SK-N-SH (cell line): ENCODE measurements at regions not wholly inside any gene's neighbourhood (a gene's known extent, or its start where the extent isn't known, plus 50 kb on each side); places are given as distances from the start of the nearest gene placed in this dataset.

Experiments used
- CTCF ChIA-PET: fragments of 300-600, 350-600 bp; formaldehyde crosslinking; extraction: SDS; loops from one replicate; lab custom pipeline; 2021; lab: Yijun Ruan, JAX
- POLR2A ChIA-PET: fragments of 350-600 bp; sonication (Branson Sonifier 250); formaldehyde crosslinking; extraction: SDS; loops from one replicate; lab custom pipeline; 2020; ENCODE audit warnings: antibody characterized with exemption, inconsistent platforms; lab: Yijun Ruan, JAX
- DNase-seq: peaks from one replicate; pipeline ENCODE4 v3.0.0; 2012
- H2AFZ ChIP-seq: fragments of 200-600 bp; sonication (generic); 2 replicates; pipeline ENCODE4 v1.8.1; 2016; ENCODE audit warnings: antibody characterized with exemption, mild to moderate bottlenecking, low read depth
- H3F3A ChIP-seq: fragments of 200-600 bp; sonication (generic); replicated peaks from 2 replicates; pipeline ENCODE3; 2016; ENCODE audit warnings: antibody characterized with exemption, mild to moderate bottlenecking; ENCODE audit not compliant: insufficient read depth
- H3K27ac ChIP-seq, 2 experiments: fragments of 200-500 bp in 1 of 2; fragments of 200-600 bp in 1 of 2; sonication (Bioruptor generic) in 1 of 2; sonication (generic), shearing (Covaris generic) in 1 of 2; 2 replicates each; pipeline versions ENCODE4 v1.5.1 to v1.6.1; 2014 to 2016; ENCODE audit warnings: low read depth in 2 of 2, inconsistent platforms in 1 of 2, low read length in 1 of 2, mild to moderate bottlenecking in 1 of 2, mixed read lengths in 1 of 2
- H3K27me3 ChIP-seq: fragments of 200-600 bp; sonication (generic), shearing (Covaris generic); 2 replicates; pipeline ENCODE4 v1.6.1; 2016; ENCODE audit warnings: mixed run types; ENCODE audit not compliant: insufficient read depth
- H3K36me3 ChIP-seq, 2 experiments: fragments of 200-500 bp in 1 of 2; fragments of 200-600 bp in 1 of 2; sonication (Bioruptor generic) in 1 of 2; sonication (generic) in 1 of 2; replicated peaks in 1 of 2; 2 replicates each; pipeline versions ENCODE3 to v1.5.1; 2014 to 2016; ENCODE audit warnings: low read length in 1 of 2, mild to moderate bottlenecking in 1 of 2; ENCODE audit not compliant: insufficient read depth in 2 of 2, control insufficient read depth in 1 of 2
- H3K4me1 ChIP-seq, 2 experiments: fragments of 200-500 bp in 1 of 2; fragments of 200-600 bp in 1 of 2; sonication (Bioruptor generic) in 1 of 2; sonication (generic), shearing (Covaris generic) in 1 of 2; 2 replicates each; pipeline versions ENCODE4 v1.5.1 to v1.6.1; 2014 to 2016; ENCODE audit warnings: low read depth in 1 of 2, low read length in 1 of 2, mixed run types in 1 of 2; ENCODE audit not compliant: insufficient read depth in 2 of 2, control insufficient read depth in 1 of 2
- H3K4me2 ChIP-seq: fragments of 200-600 bp; sonication (generic), shearing (Covaris generic); 2 replicates; pipeline ENCODE4 v1.6.1; 2017; ENCODE audit warnings: mixed run types
- H3K4me3 ChIP-seq, 2 experiments: fragments of 200-500 bp in 1 of 2; fragments of 200-600 bp in 1 of 2; sonication (Bioruptor generic) in 1 of 2; sonication (generic), shearing (Covaris generic) in 1 of 2; 2 replicates each; pipeline versions ENCODE4 v1.5.1 to v1.8.1; 2014 to 2016; ENCODE audit warnings: low read depth in 2 of 2, inconsistent platforms in 1 of 2, low read length in 1 of 2, mild to moderate bottlenecking in 1 of 2, mixed read lengths in 1 of 2, moderate library complexity in 1 of 2
- H3K79me2 ChIP-seq: fragments of 200-600 bp; sonication (generic); 2 replicates; pipeline ENCODE4 v1.8.1; 2017; ENCODE audit warnings: mild to moderate bottlenecking; ENCODE audit not compliant: insufficient read depth
- H3K9ac ChIP-seq: fragments of 200-600 bp; sonication (generic); 2 replicates; pipeline ENCODE4 v1.6.1; 2017; ENCODE audit warnings: mixed run types
- H3K9me2 ChIP-seq: fragments of 200-600 bp; sonication (generic); 2 replicates; pipeline ENCODE4 v1.6.1; 2017; ENCODE audit warnings: mixed run types
- H3K9me3 ChIP-seq: fragments of 200-600 bp; sonication (generic); 2 replicates; pipeline ENCODE4 v1.6.1; 2017; ENCODE audit warnings: mixed run types, mild to moderate bottlenecking, moderate library complexity
- H4K20me1 ChIP-seq: fragments of 200-600 bp; sonication (generic); 2 replicates; pipeline ENCODE4 v1.6.1; 2017; ENCODE audit warnings: mild to moderate bottlenecking, mixed run types; ENCODE audit not compliant: insufficient read depth
- ELF1 ChIP-seq: IDR thresholded peaks from 2 replicates; pipeline ENCODE4 v1.4.0; 2012
- EP300 ChIP-seq, 2 experiments: IDR thresholded peaks; 2 replicates each; pipeline versions ENCODE4 v1.4.0 to v1.6.1; 2012; ENCODE audit warnings: borderline replicate concordance in 1 of 2, low read depth in 1 of 2, low read length in 1 of 2
- EZH2phosphoT487 ChIP-seq: fragments of 200-600 bp; sonication (generic); IDR thresholded peaks from 2 replicates; pipeline ENCODE4 v1.6.1; 2017; ENCODE audit warnings: low read depth, mixed run types, mild to moderate bottlenecking, antibody characterized with exemption, moderate library complexity, borderline replicate concordance
- FOXJ3 ChIP-seq: sonication (generic); formaldehyde crosslinking; IDR thresholded peaks from 2 replicates; pipeline ENCODE4 v1.5.1; 2020; ENCODE audit warnings: mild to moderate bottlenecking, missing genetic modification reagents
- FOXM1 ChIP-seq: IDR thresholded peaks from 2 replicates; pipeline ENCODE4 v1.4.0; 2012; ENCODE audit warnings: low read depth, mild to moderate bottlenecking
- GABPA ChIP-seq: IDR thresholded peaks from 2 replicates; pipeline ENCODE4 v1.4.0; 2012; ENCODE audit warnings: low read depth, mild to moderate bottlenecking
- MEF2A ChIP-seq: IDR thresholded peaks from 2 replicates; pipeline ENCODE4 v1.4.0; 2012; ENCODE audit warnings: low read depth, borderline replicate concordance
- POLR2AphosphoS5 ChIP-seq: IDR thresholded peaks from 2 replicates; pipeline ENCODE4 v1.6.1; 2012; ENCODE audit warnings: low read depth, low read length
- RAD21 ChIP-seq: IDR thresholded peaks from 2 replicates; pipeline ENCODE4 v1.6.1; 2012; ENCODE audit warnings: mild to moderate bottlenecking, low read length
- RCOR1 ChIP-seq: fragments of 150-350 bp; IDR thresholded peaks from 2 replicates; pipeline ENCODE4 v1.6.1; 2017; ENCODE audit warnings: antibody characterized with exemption, low read length
- RFX5 ChIP-seq: IDR thresholded peaks from 2 replicates; pipeline ENCODE4 v1.6.1; 2012; ENCODE audit warnings: mild to moderate bottlenecking, improper control_type of control experiment, low read length
- SIN3A ChIP-seq: IDR thresholded peaks from 2 replicates; pipeline ENCODE4 v1.6.1; 2012; ENCODE audit warnings: low read depth, mild to moderate bottlenecking, low read length, moderate library complexity, borderline replicate concordance
- TAF1 ChIP-seq: IDR thresholded peaks from 2 replicates; pipeline ENCODE4 v1.6.1; 2012; ENCODE audit warnings: low read depth, mild to moderate bottlenecking, low read length, moderate library complexity, borderline replicate concordance
- TCF12 ChIP-seq: IDR thresholded peaks from 2 replicates; pipeline ENCODE4 v1.4.0; 2012
- TEAD4 ChIP-seq: IDR thresholded peaks from 2 replicates; pipeline ENCODE4 v1.4.0; 2012; ENCODE audit warnings: mild to moderate bottlenecking, borderline replicate concordance; ENCODE audit not compliant: insufficient read depth
- YY1 ChIP-seq: IDR thresholded peaks from 2 replicates; pipeline ENCODE4 v1.4.0; 2012; ENCODE audit warnings: low read depth, mild to moderate bottlenecking
- WGBS: methylation state at CpG from one replicate; pipeline ENCODE4 v1.1.6; 2017; ENCODE audit warnings: low lambda C conversion rate; 5-methylcytosine and 5-hydroxymethylcytosine counted together
- TF ChIP-seq, protein P1 (sequence below): IDR thresholded peaks from 2 replicates; pipeline ENCODE4; 2012
- TF ChIP-seq, protein P2 (sequence below): fragments of 150-350 bp; IDR thresholded peaks from 2 replicates; pipeline ENCODE4 v1.6.1; 2016; ENCODE audit warnings: mild to moderate bottlenecking, low read depth, low read length
- TF ChIP-seq, protein P3 (sequence below): IDR thresholded peaks from 2 replicates; pipeline ENCODE4 v1.4.0; 2012; ENCODE audit warnings: low read depth
- TF ChIP-seq, protein P4 (sequence below): fragments of 200-600 bp; sonication (generic); IDR thresholded peaks from 2 replicates; pipeline ENCODE4 v1.6.1; 2017; ENCODE audit warnings: antibody characterized with exemption, mild to moderate bottlenecking, moderate library complexity
- TF ChIP-seq, protein P5 (sequence below): IDR thresholded peaks from 2 replicates; pipeline ENCODE4 v1.4.0; 2012; ENCODE audit warnings: low read depth, borderline replicate concordance

DNA sequence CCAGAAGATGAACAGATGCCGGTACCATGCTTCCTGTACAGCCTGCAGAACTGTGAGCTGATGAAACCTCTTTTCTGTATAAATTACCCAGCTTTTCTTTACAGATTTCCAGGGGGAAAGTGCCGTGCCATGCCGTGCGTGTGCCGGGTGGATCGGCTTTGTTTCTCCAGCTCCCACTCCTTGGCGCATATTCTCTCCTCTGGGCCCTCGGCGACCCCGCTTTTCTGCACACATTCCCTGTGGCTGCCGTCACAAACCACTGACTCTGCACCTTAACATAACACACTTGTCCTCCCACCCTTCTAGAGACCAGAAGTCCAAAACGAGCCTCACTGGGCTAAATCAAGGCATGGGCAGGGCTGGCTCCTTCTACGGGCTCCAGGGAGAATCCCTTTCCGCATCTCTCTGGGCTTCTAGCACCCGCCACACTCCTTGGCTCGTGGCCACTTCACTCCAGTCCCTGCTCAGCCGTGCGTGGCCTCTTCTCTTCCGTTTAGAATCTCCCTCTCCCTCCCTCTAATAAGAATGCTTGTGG is 164.9 kb downstream of the C16orf95 start:
- Histone ChIP-seq H3K9ac (no peak overlapping the region), H3K9me2 (no peaks in the 10 kb centered on the region), H3K27ac (no peak overlapping the region), H3K27me3 (peaks cover 33% of the 10 kb centered on the region; the same call in 1 of the 2 replicates), H2AFZ (no peak overlapping the region), H3K4me3 (no peak overlapping the region), H3F3A (no peaks in the 10 kb centered on the region), H3K79me2 (no peaks in the 10 kb centered on the region), H4K20me1 (no peaks in the 10 kb centered on the region), H3K9me3 (no peaks in the 10 kb centered on the region), H3K36me3 (no peaks in the 10 kb centered on the region), H3K4me2 (no peak overlapping the region), H3K4me1 (no peaks in the 10 kb centered on the region)
- ChIA-PET CTCF (no interaction called here), POLR2A (no interaction called here)
- no peak for TF ChIP-seq FOXJ3
- TF ChIP-seq SIN3A = no peak
- TF ChIP-seq RCOR1 = no peak
- no peak for TF ChIP-seq GABPA
- no peak for TF ChIP-seq FOXM1
- no peak for TF ChIP-seq RFX5
- TF ChIP-seq, protein P1, sequence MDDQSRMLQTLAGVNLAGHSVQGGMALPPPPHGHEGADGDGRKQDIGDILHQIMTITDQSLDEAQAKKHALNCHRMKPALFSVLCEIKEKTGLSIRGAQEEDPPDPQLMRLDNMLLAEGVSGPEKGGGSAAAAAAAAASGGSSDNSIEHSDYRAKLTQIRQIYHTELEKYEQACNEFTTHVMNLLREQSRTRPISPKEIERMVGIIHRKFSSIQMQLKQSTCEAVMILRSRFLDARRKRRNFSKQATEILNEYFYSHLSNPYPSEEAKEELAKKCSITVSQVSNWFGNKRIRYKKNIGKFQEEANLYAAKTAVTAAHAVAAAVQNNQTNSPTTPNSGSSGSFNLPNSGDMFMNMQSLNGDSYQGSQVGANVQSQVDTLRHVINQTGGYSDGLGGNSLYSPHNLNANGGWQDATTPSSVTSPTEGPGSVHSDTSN = no peak
- TF ChIP-seq, protein P2, sequence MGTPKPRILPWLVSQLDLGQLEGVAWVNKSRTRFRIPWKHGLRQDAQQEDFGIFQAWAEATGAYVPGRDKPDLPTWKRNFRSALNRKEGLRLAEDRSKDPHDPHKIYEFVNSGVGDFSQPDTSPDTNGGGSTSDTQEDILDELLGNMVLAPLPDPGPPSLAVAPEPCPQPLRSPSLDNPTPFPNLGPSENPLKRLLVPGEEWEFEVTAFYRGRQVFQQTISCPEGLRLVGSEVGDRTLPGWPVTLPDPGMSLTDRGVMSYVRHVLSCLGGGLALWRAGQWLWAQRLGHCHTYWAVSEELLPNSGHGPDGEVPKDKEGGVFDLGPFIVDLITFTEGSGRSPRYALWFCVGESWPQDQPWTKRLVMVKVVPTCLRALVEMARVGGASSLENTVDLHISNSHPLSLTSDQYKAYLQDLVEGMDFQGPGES = no peak
- DNase-seq = no peak
- 36% methylated on average over 19 of the region's 19 CpGs for WGBS

DNA sequence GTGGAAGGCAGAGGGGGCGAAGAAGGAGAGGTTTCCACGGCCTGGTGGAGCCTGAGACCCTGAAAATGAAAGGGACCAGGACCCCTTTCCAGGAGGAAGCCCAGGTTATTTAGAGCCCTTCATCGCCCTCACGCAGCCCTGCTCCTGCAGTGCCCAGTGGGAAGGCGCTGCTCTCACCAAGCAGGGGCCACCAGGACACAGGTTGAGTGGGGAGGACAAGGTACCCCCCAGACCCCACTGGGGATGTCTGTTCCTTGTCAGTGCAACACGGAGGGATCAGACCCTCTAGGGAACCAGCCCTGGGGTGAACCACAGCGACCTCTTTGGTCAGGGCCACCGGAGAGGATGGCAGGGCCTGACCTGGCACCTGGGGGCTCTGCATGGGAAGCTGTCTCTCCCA is 163.9 kb downstream of the C16orf95 start:
- H3K9me3 ChIP-seq = no peaks in the 10 kb centered on the region
- ChIA-PET POLR2A (no interaction called here), CTCF (no interaction called here)
- H3K4me1 ChIP-seq = no peaks in the 10 kb centered on the region
- no peak overlapping the region for H3K9ac ChIP-seq
- no peak for DNase-seq
- no peaks in the 10 kb centered on the region for H3K36me3 ChIP-seq
- H3K9me2 ChIP-seq = no peaks in the 10 kb centered on the region
- H3K27ac ChIP-seq = no peak overlapping the region
- H4K20me1 ChIP-seq = no peaks in the 10 kb centered on the region
- no peaks in the 10 kb centered on the region for H3K79me2 ChIP-seq
- H3F3A ChIP-seq = no peaks in the 10 kb centered on the region
- no peak overlapping the region for H3K4me3 ChIP-seq
- WGBS = 38% methylated on average over 5 of the region's 8 CpGs
- no peak overlapping the region for H3K4me2 ChIP-seq
- peaks cover 33% of the 10 kb centered on the region; the same call in 1 of the 2 replicates for H3K27me3 ChIP-seq
- H2AFZ ChIP-seq = no peak overlapping the region
- TF ChIP-seq SIN3A (no peak), YY1 (no peak), FOXJ3 (no peak), TAF1 (no peak), EP300 (IDR thresholded peaks at IDR 0.05; ENCODE audit: borderline replicate concordance in 1 of 2, low read depth in 1 of 2, low read length in 1 of 2) (no peak), MEF2A (no peak), RAD21 (no peak), ELF1 (no peak), POLR2AphosphoS5 (no peak), TCF12 (no peak), RFX5 (no peak), TEAD4 (no peak), EZH2phosphoT487 (no peak)
- TF ChIP-seq, protein P2 = no peak
- TF ChIP-seq, protein P3, sequence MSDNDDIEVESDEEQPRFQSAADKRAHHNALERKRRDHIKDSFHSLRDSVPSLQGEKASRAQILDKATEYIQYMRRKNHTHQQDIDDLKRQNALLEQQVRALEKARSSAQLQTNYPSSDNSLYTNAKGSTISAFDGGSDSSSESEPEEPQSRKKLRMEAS = no peak
- TF ChIP-seq, protein P4, sequence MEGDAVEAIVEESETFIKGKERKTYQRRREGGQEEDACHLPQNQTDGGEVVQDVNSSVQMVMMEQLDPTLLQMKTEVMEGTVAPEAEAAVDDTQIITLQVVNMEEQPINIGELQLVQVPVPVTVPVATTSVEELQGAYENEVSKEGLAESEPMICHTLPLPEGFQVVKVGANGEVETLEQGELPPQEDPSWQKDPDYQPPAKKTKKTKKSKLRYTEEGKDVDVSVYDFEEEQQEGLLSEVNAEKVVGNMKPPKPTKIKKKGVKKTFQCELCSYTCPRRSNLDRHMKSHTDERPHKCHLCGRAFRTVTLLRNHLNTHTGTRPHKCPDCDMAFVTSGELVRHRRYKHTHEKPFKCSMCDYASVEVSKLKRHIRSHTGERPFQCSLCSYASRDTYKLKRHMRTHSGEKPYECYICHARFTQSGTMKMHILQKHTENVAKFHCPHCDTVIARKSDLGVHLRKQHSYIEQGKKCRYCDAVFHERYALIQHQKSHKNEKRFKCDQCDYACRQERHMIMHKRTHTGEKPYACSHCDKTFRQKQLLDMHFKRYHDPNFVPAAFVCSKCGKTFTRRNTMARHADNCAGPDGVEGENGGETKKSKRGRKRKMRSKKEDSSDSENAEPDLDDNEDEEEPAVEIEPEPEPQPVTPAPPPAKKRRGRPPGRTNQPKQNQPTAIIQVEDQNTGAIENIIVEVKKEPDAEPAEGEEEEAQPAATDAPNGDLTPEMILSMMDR = no peak
- TF ChIP-seq, protein P5, sequence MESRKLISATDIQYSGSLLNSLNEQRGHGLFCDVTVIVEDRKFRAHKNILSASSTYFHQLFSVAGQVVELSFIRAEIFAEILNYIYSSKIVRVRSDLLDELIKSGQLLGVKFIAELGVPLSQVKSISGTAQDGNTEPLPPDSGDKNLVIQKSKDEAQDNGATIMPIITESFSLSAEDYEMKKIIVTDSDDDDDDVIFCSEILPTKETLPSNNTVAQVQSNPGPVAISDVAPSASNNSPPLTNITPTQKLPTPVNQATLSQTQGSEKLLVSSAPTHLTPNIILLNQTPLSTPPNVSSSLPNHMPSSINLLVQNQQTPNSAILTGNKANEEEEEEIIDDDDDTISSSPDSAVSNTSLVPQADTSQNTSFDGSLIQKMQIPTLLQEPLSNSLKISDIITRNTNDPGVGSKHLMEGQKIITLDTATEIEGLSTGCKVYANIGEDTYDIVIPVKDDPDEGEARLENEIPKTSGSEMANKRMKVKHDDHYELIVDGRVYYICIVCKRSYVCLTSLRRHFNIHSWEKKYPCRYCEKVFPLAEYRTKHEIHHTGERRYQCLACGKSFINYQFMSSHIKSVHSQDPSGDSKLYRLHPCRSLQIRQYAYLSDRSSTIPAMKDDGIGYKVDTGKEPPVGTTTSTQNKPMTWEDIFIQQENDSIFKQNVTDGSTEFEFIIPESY = no peak
